ENCODE measurements at regions not wholly inside any gene's neighbourhood (a gene's known extent, or its start where the extent isn't known, plus 50 kb on each side); places are given as distances from the start of the nearest gene placed in this dataset.

DNA sequence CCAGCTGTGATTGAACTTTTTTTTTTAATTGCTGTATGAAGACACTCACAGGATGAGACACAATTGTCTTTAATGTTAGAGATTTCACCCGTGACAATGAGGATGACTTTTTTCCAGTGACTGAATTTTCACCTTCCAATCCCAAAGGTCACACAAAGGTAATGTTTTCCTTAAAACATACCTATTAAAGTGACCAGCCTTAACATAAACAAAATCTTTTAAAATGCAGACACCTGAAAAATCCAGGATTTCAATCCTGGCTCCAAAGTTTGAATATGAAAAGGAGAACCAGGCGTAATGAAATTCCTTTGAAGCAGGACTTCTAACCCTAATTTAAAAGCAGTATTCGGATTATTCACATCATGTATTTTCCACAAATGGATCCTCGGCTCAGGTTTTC lies 647.7 kb downstream of the GATA3 start:
- no peak for DNase-seq (ENCODE audit: low spot score)

DNA sequence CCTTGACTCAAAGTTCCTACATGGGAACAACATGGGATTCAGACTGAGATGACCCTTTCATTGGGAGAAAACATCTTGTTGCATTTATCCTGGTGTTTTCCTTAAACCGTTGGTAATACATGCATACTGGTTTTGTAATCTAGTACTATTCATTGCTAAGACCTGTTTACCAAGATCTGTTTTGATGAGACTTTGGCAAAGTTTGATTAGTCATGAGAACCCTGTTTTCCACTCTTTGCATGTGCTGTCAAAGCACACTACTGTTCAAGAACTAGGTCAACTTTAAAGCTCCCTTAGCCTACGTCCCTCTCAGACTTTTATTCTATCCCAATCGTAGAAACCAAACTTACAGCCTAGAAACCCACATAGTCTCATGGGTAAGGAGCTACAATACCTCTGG lies 650.9 kb downstream of the GATA3 start:
- no peak for DNase-seq (ENCODE audit: low spot score)

DNA sequence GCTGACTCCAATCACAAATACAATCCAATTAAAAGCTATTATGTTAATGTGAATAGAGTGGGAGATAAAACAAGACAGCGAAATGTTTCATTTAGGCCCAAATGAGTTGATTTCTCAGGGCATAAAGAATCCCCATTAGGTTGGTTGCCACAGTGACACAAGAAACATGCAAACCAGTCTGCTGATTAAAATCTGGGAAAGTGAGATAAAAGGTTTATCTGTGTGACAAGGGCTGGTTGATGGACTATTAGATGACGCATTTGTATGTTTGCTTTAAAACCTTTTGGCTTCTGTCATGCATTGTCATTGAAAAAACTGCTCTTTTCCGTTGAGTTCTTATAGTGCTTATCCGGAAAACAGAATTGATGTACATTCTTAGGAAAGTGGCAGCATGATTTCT lies 658.2 kb downstream of the GATA3 start:
- no peak for DNase-seq (ENCODE audit: low spot score)

DNA sequence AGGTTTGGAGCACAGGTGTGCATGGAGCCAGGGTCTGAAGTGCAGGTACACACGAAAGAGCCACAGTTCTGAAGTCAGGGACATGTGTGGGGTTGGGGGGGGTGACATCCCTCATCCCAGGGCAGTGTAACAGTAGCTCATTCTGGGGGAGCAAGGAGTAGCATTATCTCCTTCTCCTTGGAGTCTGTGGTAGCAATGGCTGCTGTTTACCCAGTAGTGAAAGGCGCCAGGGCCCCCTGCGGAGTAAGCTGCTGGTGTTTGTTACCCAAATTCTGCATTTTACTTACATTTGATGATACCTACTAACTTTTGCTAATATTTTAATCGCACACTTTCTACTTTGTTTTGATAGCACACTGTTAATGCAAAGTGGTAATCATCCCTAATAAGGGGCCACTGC lies 665.5 kb downstream of the GATA3 start:
- DNase-seq (ENCODE audit: low spot score): no peak

DNA sequence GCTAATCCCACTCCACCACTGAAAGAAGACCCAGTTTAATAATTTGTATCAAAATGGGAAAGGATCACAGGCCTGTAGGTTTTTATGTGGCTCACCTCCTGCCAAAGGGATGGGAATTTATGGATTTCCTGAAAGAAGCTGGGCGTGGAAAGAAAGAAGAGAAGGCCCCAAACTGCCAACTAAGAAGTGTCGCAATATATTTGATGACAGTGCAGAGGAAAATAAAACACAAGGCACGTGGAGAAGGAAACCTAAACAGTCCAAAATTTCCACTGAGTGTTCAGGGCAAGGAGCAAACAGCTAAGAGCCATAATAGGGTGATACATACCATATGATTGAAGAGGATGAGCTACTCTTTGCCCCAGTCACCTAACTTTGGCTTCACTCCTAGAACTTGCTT lies 667.2 kb downstream of the GATA3 start:
- no peak for DNase-seq (ENCODE audit: low spot score)

DNA sequence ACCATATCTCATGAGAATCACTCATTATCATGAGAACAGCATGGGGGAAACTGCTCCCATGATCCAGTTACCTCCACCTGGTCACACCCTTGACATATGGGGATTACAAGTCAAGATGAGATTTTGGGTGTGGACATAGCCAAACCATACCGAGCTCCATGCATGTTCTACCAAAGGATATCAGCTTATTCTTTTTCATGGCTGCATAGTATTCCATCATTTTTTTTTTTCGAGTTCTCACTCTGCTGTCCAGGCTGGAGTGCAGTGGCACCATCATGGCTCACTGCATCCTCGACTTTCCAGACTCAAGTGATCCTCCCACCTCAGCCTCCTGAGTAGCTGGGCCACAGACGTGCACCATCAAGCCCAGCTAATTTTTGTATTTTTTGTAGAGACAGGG lies 668.3 kb downstream of the GATA3 start:
- DNase-seq (ENCODE audit: low spot score): no peak

DNA sequence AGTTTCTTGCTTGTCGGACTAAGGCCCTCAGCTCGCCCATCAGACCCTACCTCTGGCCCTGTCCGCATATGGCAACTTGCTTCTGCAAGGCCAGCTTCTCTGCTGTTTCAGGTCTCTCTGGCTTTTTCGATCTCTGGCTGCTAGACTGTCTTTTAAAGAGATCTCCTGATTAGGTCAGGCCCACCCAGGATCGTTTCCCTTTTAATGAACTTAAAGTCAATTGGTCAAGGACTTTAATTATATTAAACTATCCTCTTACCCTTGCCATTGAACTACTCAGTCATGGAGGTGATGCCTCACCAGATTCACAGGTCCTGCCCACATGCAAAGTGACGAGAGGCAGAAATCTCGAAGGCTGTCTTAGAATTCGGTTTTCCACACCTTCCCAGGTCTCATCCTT lies 670.9 kb downstream of the GATA3 start:
- DNase-seq (ENCODE audit: low spot score): no peak

DNA sequence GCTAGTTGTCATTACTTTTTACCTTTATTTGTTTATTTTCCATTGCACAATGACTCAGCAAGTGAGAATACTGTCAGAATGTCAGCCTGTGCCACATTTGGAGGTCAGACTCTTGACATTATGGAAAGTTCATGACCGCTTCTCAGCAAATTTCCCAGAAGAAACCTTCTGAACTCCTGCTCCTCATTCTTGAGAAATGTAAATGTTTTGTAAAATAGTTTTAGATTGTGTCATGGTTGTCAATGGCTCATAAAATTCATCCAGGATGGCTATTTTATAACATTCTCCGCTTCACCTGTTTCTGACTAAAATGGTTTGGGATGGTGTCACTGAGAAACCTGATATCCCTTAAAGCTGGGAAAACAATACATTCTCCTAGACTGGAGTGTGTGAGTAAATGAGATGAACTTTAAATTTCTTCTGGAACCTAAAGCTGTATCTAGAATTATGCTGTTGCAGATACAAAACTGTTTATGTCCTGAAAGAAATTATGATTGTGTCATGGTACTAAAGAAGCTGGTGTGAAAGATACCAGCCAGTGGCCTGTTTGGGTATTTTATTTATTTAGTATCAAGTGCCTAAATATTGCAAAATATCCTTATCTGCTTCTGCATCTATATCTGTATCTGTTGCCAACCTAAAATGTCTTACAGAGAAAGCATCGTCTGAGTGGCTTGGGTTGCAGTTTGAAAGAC lies 671.7 kb downstream of the GATA3 start:
- no peak for DNase-seq (ENCODE audit: low spot score)

DNA sequence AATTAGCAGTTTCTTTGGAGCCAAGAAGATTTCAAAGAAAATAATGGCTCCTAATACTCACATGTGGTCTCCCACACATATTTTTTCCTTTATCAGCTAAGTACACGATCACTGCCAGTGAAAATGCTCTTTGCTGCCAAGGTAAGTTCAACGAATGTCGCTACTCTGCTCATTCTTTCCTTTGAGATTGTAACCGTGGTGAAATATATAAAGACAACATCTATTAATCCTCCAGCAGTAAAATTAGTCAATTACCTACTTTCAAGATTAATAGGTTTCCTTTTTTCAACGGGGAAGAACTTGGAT lies 672.2 kb downstream of the GATA3 start:
- DNase-seq (ENCODE audit: low spot score): no peak

DNA sequence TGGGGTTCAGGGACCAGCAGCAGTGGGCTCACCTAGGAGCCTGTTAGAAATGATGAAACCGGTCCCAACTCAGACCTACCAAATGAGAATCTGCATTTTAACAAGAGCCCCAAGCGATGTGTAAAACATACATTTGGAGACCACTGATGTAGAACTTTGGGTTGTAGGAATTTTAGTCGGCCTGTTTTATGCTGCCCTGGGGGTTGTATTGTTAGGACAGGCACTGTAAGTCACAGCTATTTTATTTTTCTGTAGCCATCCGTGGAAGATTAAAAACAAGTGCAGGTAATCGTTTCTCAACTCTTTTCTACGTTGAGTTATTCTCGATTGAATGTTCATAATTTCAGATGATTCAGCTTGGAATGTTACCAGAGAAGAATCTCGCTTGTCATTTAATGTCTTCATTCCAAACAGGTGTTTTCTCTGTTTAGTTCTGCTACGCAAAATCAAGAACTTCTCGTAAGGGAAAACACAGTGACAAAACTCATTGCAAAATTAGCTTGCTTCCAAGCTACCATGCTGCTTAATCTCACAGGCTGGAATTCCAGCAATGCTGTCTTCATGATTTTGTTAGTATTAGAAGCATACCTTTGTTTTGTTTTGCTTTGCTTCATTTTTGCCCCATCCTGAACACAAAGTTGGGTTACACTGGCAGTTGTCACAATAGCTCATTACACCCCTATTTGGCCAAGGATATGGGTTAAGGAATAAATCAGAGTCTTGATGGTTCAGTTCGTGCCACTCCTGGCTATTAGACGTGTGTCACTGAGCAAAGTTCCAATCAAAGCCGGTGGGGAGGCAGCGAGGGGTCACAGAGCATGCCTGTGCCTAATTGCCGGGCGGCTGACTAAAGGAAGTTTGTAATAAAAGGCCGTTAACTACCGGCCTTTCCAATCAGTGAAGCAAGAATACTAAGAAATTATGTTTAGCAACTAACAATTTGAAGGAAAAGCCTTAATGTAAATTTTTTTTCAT lies 676.9 kb downstream of the GATA3 start:
- no peak for DNase-seq (ENCODE audit: low spot score)

DNA sequence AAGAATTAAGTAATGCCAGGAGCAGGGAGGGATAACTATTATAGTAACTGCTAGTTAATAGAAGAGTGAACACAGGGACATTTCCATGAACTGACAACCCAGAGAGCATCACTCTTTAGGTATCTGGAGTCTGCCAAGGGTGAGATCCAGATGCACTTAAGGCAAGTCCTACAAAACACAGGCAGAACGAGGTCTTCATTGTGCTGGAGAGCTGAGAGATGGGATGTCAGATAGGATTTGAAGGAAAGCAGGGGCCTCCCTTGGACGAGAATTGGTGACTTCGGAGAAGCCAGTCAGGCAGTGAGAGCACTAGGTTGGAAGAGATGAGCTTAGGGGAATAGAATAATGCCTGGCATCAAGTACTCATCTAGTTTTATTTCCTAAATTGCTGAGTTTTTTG lies 684.5 kb downstream of the GATA3 start:
- DNase-seq (ENCODE audit: low spot score): no peak

DNA sequence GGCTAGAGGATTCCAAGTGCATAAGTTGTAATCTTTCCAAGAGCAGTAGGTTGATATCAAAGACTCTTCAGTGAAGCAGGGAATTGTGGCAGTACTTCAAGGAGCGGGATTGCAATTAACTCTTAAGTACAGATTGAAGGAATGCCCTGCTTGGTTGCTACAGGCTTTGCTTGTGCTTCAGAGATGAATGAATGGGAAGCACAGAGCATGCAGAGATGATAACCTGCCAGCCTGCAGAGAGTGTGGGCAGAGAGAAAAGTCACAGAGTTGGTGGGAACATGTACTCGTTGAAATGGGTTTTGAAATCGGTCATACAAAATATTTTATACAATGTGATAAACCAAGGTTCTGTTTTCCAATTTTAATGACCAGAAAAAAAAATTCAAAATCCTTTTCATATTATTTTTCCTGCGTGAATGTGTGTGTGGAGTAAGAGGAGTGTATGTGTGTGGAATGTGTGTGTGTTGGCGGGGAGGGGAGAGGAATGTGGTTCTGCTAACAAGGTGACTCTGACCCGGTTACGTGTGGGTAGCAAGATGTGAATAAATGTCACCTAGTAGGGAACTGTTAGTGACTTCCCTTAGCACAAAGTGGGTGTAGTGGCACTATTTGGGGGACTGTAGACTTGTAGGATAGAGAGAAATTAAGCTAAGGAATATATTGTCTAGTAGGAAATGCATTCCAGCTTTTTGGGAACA lies 697.8 kb downstream of the GATA3 start:
- no peak for DNase-seq (ENCODE audit: low spot score)

DNA sequence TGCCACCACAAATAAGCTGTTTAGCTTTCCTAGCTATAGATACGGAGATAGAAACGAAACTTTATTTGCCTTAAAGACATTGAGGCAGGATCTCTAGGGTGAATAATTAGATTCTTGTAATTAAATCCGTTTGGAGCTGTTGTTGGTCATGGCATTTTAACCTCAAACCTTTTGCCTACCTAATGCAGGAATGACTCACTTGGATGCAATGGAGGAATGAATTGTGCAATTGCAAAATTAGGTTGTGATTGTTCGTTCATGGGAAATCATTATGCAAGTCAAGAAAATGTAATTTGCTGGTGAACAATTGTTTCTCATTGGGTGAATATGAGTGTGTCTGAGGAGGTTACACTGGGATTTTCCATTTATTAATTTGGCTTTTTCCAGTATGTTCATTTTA lies 703.5 kb downstream of the GATA3 start:
- DNase-seq (ENCODE audit: low spot score): no peak

DNA sequence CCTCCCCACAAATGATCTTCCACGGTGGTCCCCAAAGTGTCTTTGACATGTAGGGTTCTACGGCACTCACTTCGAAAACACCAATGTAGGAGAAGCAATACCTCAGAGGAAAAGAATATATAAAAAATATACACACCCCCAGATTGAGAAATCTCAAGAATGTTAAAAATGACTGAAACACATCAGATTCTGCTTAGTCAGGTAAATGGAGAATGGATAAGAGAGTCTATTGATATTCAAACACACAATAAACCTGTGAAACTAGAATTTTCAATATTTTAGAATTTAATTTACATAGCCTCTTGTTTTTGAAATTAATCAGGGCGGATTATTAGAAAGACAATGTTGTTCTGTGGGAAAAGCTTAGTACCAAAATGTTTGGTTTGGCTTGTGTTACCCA lies 712.4 kb downstream of the GATA3 start:
- no peak for DNase-seq (ENCODE audit: low spot score)

DNA sequence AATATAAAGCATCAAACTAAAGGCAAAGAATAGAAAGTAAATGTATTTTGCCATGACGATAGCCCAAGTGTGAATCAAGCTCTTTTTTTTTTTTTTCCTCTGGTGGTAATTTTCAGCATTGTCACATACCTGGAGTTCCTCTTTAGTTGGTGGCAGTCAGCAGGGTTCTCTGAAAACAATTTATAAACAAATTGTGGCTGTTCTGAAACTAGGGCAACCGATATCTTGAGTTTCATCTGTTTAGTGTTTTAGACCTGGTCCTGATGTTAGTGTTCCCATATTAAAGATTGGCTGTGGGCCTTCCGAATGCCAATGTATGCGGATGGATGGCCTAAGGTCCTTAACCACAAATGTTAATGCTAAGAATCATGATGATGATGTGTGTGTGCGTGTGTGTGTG lies 713.1 kb downstream of the GATA3 start:
- DNase-seq (ENCODE audit: low spot score): no peak

DNA sequence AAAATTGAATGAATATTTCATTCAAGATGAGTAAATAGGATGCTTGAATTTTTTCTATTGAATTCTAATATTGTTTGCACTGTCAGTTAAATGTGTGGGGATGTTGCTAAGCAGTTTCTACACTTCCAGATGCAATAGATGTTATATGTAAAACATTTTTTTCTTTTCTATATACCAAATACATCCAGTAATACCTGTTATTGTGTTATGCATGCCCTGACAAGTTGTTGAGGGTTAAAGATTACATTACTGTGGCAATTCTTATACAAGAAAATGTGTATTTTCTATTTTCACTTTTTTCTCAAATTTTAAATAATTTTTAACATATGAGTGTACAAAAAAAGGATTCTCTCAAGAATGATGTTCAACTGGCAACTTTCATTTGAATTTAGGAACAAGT lies 713.9 kb downstream of the GATA3 start:
- DNase-seq (ENCODE audit: low spot score): no peak

DNA sequence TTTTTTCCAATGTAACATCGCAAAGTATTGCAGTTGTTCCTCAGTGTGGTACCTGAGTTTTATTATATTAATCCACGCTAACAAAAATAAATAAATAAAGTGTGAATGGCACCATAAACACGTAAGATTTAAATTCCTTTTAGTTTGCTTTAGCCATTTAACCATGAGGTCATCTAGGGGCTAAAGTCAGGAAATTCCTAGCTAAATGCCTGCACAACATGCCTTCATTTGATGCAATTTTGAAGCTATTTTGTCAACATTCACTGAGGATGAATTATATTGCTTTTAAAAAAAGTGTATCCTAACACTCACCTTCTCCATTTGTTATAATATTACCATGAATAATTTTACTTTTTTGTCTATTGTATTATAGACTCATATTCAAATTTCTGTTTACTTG lies 714.4 kb downstream of the GATA3 start:
- no peak for DNase-seq (ENCODE audit: low spot score)

DNA sequence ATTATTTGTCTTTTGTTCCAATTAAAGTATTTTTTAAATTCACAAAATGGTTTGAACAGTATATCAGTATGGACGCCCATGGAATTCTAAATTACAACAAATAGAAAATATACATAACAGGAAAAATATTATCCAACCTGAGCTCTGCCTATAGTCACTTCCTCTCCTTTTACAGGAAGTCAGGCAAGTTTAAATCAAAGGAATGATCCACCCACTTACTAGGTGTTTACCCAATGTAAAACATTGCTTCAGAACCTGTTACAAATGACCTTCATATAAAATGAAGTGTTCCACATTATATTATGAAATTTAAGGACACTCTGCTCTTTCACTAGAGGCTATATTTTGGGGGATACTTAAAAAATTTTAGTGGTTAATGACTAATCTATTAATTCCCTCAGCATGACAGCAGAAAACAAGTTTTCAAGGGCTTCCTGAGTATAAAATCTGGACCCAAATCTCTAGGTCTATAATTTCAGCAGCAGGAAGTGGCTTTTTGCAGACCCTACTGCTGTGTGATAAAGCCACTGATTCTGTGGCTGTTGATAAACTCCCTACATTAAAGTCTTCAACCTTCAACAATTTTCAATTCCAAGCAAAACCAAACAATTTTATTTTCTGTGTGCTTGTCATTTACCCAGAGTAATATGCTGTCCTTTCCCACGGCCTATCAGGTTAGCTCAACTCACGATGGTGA lies 722.6 kb downstream of the GATA3 start:
- no peak for DNase-seq (ENCODE audit: low spot score)

DNA sequence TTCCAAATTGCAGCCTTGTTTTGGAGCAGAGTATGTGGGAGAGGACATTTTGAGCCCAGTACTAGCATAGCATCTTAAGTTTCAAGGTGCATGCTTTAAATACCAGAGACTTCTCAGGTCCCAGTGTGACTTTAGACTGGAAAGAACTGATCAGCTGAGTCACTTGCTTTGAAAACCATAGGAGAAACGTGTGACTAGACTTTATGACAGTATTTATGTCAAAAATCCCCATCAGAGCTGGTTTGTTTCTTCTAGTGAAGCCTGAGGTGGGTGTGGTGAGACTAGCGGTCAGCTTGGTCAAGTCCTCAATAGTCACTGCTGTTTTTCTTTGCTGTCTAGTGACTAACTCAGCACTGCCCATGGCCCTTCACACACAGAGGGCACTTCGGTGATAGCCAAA lies 724.2 kb downstream of the GATA3 start:
- no peak for DNase-seq (ENCODE audit: low spot score)

DNA sequence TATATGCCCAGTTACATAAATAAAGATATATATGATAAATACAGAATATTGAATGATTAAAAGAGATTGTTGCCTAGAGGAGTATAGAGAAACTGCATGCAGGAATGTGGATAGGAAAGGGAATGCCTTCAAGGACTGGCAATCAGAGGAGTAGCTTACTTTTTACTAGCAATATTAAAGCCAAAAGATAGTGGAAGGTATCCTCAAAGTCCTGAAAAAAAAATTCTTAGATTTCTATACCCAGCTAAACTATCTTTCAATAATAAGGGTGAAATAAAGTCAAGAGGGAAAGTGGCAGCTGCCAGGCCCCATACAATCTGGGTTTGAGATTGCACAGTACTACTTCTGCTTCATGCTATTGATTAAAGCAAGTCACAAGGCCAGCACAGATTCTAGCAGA lies 733.2 kb downstream of the GATA3 start:
- no peak for DNase-seq (ENCODE audit: low spot score)

DNA sequence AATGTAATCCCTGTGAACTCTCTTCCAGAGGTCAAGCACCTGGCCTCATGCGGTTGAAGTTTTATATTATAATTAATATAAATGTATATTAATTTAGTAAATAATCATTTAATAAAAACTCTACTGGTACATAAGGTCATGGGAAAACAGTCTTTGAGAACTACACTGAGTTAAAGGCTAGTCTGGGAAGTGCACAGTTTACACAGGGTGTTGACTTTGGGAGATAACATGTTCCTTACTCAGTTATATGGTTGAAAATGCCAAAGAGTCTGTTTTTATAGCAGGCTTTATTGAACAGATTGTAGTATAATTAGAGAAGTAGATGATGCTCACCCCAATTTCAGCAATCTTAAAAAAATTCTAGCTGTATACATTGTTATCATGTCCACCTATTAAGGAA lies 735.9 kb downstream of the GATA3 start:
- DNase-seq (ENCODE audit: low spot score): no peak

DNA sequence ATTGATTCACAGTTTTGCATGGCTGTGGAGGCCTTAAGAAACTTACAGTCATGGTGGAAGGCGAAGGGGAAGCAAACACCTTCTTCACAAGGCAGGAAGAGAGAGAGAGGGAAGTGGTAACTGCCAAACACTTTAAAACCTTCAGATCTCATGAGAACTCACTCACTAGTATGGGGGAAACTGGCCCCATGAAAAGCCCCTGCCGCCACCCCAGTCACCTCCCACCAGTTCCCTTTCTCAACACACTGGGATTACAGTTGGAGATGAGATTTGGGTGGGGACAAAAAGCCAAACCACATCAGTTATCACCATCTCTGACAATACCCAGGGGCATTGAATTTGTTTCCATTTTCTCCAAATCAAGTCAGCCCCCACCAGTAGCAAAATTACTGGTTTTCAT lies 740.4 kb downstream of the GATA3 start:
- DNase-seq (ENCODE audit: low spot score): no peak

DNA sequence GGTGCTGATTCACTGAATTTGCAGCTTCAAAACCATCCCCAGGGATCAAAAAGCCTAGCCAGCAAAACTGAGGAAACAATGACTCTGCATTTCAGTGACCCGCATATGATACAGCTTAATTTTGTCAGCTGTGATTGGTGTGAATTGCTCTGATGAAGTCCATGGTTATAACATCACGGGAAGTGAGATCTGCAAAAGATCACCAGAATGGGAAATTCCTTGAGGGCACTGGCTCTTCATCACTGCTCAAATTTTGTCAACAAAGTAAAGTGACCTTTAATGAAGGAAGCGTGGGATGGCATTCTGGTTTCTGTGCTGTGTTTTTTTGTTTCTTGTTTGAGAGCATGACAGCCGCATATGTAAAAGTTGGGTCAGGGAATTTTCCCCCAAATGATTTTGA lies 745.9 kb downstream of the GATA3 start:
- no peak for DNase-seq (ENCODE audit: low spot score)

All from HuH-7 (cell line).